NCI-H128 (cell line): ENCODE measurements at regions not wholly inside any gene's neighbourhood (a gene's known extent, or its start where the extent isn't known, plus 50 kb on each side); places are given as distances from the start of the nearest gene placed in this dataset.
"Not testable (repeated sequence)": the region's sequence is repeated elsewhere in the genome, so short reads cannot be mapped to it uniquely, and the experiment has no call there.

Experiments
- DNase-seq: peaks from one replicate; lab custom pipeline; 2025; ENCODE audit not compliant: unreplicated experiment; lab: John Stamatoyannopoulos, UW

DNA sequence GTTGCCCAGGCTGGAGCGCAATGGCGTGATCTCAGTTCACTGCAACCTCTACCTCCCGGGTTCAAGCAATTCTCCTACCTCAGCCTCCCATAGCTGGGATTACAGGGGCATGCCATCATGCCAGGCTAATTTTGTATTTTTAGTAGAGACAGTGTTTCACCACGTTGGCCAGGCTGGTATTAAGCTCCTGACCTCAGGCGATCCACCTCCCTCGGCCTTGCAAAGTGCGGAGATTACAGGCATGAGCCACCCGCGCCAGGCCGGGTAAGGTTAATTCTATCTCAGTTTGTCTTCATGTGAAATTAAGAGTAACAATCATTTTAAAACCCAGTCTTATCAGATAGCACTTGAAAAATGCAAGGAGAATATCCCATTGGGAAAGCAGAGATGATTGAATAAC, 1681.7 kb upstream of the DDX18 start:
- DNase-seq: no peak

DNA sequence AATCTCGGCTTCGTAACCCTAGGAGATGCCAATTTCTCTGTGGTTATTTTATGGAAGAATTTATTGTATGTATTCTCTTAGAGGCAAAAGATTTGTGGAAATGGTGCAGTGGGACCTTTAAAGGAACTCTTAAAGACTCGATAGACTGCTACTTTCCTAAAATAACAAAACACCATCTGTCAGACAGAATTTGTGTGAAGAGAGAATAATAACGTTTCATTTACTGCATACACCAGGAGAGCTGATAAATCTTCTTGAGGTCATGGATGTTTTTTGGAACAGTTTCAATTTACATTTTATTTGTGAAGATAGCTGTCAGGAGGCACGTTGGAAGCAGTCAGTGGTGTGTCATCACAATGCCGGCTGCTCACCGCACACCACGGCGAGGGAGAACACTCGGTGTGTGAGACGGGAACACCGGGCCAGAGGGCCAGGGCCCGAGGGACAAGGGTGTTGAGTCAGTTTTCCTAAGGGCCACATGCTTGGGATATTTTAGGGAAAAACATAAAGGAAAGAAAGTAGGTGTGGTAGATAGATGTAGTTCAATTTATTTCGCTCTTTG, 1681.0 kb upstream of the DDX18 start:
- no peak for DNase-seq

DNA sequence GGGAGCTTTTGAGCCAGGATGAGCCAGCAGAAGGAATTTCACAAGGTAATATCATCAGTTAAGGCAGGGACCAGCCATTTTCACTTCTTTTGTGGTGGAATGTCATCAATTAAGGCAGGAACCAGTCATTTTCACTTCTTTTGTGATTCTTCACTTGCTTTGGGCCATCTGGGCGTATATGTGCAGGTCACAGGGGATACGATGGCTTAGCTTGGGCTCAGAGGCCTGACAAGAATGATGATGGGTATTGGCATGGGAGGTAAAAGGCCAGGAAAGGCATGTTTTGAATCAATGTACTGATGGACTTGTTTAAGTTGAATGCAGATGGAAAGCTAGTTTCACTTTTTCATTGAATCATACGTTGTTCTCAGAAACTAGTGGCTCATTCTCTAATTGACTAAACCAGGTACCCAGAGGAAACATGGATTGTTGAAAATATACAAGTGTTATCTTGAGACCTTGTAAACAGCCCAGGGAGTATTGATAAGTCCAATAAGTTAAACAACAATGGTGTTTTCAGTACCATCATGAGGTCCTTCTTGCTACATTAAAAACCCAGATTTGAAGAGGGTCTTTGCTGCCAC, 1672.5 kb upstream of the DDX18 start:
- DNase-seq: no peak

DNA sequence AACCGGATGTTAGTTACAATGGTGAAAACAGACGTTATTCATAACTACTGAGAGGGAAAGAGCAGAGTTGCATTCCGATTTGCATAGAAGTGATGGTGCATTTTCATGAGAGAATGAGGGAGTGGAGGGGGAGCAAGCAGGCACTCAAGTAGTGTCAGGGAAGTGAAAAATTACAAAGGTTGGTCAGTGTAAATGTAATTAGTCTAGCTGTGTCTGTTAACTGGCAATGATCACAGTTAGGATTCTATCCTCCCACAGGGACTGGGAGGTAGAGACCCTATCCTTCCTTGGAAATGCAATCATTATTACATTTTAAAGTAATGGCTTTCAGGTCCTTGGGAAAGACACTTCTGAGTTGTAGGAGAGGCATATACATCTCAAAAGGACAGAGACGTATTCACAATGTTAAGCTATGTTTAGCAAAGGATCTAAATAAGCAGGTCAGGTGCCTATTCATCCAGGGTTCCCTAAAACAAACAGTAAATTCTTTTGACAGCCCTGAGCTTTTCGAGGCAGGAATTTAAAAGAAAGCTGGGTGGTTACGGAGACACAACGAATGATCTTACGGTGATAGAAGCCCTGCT, 1671.8 kb upstream of the DDX18 start:
- no peak for DNase-seq

DNA sequence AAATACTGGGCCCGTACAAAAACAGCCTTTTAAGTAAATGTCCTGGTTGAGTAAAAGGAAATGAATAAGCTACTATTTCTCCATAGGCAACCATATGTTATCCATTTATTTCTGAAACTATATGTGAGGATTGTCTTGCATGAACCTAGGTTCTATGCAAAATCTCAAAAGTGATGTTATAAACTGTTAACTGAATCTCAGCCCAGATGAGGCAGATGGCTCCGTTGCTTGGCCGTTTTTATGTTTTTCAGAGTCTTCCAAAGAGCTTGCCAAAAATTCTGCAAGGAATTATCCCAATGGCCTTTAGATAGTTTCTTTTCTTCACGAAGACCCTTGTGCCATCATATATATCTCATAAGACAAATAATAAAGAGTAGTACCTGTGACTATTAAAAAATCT, 1669.5 kb upstream of the DDX18 start:
- DNase-seq: no peak

DNA sequence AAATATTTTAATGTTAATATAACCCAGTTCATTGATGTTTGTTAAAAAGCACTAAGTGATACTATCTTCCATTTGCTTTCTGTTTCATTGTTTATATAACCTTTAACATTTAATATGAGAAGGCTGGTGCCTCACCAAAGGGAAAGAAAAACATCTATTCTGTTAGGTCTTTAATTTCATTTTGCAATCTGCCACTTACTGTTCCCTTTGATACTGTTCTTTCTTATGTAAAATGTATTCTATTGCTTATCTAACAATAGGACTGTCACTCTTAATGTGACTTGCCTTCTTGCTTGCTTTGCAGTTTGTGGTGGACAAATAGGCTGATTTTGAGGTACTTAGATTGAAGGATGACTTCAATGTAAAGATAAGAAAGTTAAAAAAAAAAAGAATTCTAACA, 1666.1 kb upstream of the DDX18 start:
- no peak for DNase-seq

DNA sequence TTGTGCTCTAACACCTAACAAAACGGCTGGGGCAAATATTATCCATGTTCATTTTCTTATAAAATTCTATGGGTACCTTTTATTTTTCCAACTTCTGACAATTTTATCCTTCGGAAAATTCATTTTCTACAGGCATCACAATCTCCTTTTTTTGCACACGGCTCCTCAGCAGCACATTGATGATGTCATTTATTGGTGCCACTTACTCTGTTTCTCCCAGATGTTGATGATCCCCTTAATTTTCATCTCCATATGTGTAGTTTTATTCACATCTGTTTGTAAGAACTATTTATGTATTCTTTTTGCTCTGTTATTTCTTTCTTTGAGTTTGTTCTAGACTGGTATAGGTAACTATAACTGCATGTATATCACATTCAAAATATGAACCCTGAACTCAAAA, 1660.8 kb upstream of the DDX18 start:
- DNase-seq: no peak

DNA sequence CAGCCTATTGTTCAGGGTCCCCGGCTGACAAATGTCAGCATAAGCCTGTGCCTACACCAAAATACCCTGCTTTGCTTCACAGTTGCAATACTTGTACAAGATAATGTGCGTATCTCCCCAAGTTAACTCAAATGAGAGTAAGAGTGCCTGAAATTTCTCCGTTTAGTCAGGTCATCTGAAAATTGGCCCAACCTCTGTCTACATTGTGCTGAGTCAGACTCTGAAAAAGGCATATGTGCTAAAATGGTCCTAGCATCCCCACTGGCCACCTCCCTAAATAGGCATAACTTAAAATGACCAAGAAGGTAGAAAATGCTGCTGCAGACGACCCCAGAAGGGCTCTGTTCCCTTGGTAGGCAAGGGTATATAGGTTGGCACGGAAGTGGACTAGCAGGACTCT, 1653.8 kb upstream of the DDX18 start:
- no peak for DNase-seq

DNA sequence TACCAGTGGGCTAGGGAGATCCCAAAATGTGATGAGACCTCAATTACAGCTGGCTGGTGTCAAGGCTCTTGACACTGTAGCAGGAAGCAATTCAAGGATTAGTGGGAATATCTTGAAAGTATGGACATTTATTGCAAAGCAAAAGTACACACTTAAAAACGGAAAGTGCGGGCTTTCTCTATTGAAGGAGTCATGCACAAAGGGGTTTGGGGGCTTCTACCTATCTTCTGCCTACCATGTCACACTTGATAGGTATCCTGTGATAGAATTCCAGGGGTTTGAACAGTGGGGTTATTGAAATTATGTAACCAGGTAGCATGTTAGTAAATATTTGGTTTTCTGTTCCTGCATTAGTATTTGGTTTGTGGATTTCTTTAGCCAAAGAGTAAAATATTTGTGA, 1652.1 kb upstream of the DDX18 start:
- no peak for DNase-seq

DNA sequence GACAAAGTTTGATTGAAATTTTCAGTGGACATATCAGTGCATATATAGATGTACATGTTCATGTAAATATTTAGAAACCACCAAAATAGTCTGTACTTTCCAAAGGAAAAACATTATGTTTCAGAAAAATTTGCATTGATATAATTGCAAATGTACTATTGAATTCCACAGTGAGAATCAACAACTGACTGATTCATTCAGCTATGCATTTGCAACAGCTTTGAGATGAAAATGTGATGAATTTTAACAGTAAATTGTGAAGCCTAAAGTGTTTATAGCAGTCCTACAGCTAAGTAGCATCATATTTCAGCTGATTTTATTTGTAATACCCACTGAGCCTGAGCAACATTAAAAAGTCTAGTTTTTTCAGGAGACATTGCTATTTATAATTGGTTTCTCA, 1647.4 kb upstream of the DDX18 start:
- DNase-seq: no peak

DNA sequence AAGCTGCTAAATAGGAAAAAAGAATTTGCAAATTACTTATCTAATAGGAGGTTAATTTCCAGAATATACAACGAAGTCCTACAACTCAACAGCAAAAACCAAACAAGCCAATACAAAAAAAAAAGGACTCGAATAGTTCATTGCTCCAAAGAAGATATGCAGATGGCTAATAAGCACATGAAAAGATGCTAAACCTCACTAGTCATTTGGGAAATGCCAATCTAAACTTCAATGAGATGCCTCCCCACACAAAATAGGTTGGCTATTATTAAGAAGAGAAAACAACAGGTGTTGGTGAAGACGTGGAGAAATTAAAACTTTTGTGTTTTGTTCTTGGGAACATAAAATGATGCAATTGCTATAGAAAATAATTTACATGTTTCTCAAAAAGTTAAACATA, 1634.4 kb upstream of the DDX18 start:
- DNase-seq: no peak

DNA sequence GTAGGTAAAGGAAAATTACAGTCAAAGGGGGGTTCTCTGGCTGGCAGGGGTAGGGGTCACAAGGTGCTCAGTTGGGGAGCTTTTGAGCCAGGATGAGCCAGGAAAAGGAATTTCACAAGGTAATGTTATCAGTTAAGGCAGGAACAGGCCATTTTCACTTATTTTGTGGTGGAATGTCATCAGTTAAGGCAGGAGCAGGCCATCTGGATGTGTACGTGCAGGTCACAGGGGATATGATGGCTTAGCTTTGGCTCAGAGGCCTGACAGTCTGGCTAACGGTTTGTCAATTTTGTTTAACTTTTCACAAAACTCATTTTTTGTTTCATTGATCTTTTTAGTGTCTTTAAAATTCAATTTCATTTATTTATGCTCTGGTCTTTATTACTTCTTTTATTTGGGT, 1623.8 kb upstream of the DDX18 start:
- not testable (repeated sequence) for DNase-seq

DNA sequence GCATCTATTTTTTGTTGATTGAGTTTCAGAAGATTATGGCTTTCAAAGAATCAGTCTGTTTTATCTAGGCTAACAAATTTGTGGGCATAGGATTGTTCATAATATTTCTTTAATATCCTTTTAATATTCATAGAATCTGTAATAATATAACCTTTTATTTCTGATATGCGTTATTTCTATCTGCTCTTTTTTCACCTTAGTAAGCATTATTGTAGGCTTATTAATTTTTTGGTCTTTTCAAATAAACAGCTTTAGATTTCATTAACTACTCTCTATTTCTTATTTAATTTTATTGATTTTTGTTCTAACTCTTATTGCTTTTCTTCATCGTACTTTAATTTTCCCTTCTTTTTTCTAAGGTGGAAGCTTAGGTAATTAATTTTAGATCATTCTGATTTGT, 1614.4 kb upstream of the DDX18 start:
- no peak for DNase-seq

DNA sequence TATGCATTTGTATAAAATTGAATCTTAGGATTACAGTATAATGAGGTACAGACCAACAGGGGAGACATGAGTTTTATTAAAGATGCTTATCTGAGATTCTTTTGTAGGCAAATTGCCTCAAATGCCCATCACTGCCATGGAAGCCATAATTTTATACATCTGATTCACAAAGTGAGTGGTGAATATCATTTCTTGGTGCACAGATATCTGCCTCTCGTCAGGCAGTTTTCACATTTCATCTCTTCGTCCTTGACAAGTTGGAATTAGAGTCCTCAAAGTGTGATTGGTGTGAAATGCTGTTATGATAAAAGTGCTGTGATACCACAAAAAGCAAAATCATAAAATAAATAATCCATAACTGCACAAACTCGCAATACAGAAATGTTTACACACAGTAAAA, 1602.8 kb upstream of the DDX18 start:
- DNase-seq: no peak

DNA sequence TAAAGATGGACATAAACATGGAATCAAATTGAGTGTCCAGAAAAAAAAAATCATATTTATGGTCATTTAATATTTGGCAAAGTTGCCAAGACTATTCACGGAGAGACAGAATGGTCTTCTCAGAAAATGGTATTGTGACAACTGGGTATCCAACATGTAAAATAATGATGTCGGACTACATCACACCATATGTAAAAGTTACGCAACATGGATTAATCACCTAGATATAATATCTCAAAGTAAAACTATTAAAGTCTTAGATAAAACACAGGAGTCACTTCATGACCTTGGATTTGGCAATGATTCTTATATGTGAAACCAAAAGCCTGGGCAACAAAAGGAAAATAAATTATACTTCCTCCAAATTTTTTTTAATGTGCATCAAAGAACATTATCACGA, 1591.7 kb upstream of the DDX18 start:
- DNase-seq: no peak

DNA sequence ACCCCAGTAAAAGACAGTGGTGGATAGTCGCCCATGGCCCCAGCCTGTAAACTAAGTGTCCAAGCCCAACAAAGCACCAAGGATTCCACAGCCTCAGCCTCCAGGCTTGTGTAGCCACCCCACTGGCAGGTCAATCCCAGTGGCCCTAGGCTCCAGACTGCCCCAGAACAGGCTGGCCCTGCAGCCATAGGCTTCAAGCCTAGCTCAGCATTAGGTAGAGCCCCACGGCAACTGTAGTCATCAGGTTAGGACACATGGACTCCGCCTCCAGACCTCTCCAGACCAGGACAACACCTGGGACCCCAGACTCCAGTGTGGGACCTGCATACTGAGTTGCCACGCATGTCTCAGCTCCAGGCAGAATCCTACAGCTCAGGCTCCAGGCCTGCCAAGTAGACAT, 1590.6 kb upstream of the DDX18 start:
- no peak for DNase-seq

DNA sequence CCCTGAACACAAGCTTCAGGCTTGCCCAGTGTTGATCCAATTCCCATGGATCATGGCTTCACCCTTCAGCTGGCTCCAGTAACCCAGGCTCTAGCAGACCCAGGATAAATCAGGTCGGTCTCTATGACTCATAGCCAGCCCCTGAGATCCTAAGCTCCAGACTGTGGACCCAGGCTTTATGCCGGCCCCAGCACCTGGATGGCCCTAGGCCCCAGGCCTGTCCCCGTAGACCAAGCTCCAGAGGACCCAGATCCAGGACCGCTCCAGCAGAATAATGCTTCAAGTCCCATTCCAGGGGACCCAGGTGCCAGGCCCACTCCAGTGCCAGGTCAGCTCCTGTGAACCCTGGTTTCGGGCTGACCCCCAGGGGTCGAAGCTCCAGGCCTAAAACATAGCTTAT, 1589.9 kb upstream of the DDX18 start:
- DNase-seq: no peak

DNA sequence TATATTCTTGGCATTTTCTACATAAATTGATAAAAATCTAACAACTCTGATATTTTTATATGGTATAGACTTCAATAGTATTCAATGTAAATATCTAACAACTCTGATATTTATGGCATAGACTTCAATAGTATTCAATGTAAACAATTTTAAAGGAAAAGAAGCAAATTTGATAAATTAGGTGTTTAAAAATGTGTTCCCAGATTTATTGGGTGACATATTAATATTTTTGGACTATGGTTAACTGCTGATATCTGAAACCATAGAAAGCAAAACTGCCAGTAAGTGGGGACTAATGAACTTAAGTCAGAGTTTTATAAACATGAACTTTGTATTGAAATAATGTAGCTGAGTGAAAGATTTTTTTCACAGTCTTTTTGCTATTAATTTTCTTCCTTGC, 1576.0 kb upstream of the DDX18 start:
- no peak for DNase-seq

DNA sequence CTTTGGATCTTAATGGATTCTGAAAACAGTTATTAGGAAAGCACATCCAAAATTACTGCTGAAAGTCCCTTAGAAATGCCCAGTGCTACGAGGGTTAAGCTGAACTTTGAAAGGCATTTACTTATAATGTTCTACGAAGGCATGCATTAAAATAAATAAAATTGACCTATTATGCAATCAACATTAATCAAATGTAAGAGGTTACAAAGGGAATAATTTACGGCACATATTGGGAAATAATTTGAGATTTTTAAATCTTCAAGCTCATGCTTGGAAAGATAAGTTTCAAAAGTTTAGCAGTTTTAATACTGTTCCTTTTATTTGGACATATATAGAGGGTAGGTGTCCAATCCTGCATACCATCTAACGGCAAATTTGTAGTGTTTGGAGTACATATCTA, 1564.1 kb upstream of the DDX18 start:
- no peak for DNase-seq

DNA sequence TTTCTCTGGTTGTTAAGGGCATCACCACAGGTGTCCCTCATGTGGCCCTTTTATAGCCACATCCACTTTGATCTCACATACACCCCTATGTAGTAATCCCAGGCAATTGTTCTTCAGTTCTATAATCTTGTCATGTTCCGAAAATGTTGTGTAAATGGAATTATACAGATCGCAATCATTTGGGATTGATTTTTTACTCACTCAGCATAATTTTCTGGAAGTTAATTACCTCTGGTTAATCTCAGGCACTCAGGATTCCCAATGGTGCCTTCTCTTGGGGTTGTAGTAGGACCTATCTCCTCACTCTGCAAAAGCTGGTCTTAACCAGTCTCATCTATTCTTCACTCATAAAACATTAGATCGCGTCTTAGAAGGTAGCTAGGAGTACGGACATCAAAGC, 1549.6 kb upstream of the DDX18 start:
- DNase-seq: no peak

DNA sequence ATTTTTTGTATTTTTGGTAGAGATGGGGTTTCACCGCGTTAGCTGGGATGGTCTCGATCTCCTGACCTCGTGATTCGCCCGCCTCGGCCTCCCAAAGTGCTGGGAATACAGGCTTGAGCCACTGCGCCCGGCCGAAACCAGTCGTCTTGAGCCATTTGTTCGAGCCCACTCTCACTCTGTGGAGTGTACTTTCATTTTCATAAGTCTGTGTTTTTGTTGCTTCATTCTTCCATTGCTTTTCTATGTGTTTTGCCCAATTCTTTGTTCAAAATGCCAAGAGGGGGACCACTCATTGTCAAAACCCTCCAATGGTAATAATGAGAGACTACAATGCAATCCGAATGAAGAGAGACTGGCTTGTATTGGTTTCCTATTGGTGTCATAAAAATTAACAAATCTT, 1545.5 kb upstream of the DDX18 start:
- DNase-seq: no peak

DNA sequence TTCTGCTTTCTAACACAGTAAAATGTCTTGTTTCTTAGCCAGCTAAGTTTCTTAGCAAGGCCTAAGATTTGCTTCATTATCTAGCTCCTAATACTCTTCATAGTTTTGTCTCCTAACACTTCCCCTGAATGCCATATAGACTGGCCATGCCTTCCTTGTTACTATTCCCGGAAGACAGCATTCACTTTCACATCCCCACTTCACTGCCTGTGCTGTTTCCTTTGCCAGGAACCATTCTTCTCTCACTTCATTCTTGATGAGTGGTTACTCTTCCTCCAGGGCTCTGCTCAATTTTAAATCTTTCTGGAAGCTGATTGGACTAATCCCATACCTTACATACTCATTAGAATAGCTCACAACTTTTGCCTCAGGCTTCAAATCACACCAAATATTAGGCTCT, 1510.2 kb upstream of the DDX18 start:
- no peak for DNase-seq

DNA sequence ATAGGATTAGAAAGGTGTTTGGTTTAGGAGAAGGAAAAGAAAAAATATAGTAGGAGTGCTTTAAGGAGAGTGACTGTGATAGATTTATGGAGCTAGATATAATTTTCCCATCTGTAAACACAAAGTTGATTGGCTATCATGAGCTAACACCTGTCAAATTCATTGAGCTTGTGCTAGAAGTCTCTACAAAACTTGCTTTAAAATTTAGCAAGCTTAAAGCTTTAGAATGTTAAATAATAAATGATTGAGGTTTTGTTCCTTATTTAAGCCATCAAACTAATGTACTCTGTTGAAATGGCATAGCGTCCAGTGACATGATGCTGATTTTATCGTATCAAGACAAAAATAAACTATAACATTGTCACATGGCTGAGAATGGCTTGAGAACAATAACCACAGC, 1497.4 kb upstream of the DDX18 start:
- no peak for DNase-seq
